HUES48 (cell line): ENCODE measurements at regions not wholly inside any gene's neighbourhood (a gene's known extent, or its start where the extent isn't known, plus 50 kb on each side); places are given as distances from the start of the nearest gene placed in this dataset.

ENCODE experiments used
- H3K27ac ChIP-seq: one replicate; pipeline ENCODE4 v1.7.0; 2013; ENCODE audit warnings: low read depth, low read length, inconsistent platforms
- H3K27me3 ChIP-seq: 2 replicates; pipeline ENCODE4 v1.6.1; 2013; ENCODE audit warnings: mild to moderate bottlenecking, low read length; ENCODE audit not compliant: control insufficient read depth, insufficient read depth
- H3K36me3 ChIP-seq: 2 replicates; pipeline ENCODE4 v1.6.1; 2013; ENCODE audit warnings: low read length; ENCODE audit not compliant: control insufficient read depth, insufficient read depth
- H3K4me1 ChIP-seq: 2 replicates; pipeline ENCODE4 v1.6.1; 2013; ENCODE audit warnings: mild to moderate bottlenecking, low read length; ENCODE audit not compliant: control insufficient read depth, insufficient read depth
- H3K4me3 ChIP-seq: 2 replicates; pipeline ENCODE4 v1.5.1; 2013; ENCODE audit warnings: mild to moderate bottlenecking, low read depth, low read length
- H3K9ac ChIP-seq: 2 replicates; pipeline ENCODE4 v1.6.1; 2013; ENCODE audit warnings: mild to moderate bottlenecking, low read depth, low read length, moderate library complexity
- H3K9me3 ChIP-seq: 2 replicates; pipeline ENCODE4 v1.6.1; 2013; ENCODE audit warnings: low read length; ENCODE audit not compliant: control insufficient read depth, insufficient read depth

GRCh38 chr18:34115409-34116081 is 109.2 kb downstream of the NOL4 start:
- H3K36me3 ChIP-seq = no peaks in the 10 kb centered on the region
- H3K9ac ChIP-seq = no peak overlapping the region
- peaks cover 21% of the 10 kb centered on the region for H3K27me3 ChIP-seq
- no peak overlapping the region for H3K27ac ChIP-seq
- no peaks in the 10 kb centered on the region for H3K9me3 ChIP-seq
- H3K4me1 ChIP-seq = peaks cover 10% of the 10 kb centered on the region
- H3K4me3 ChIP-seq = no peak overlapping the region

- no peak overlapping the region for H3K27ac ChIP-seq
Observed at GRCh38 chr18:34114996-34115395, 109.7 kb downstream of the NOL4 start.

GRCh38 chr18:34108206-34108605 is 116.5 kb downstream of the NOL4 start:
- no peak overlapping the region for H3K27ac ChIP-seq
- no peaks in the 10 kb centered on the region; the same call in 1 of the 2 replicates for H3K9me3 ChIP-seq
- no peak overlapping the region for H3K4me3 ChIP-seq
- H3K27me3 ChIP-seq = no peaks in the 10 kb centered on the region
- no peaks in the 10 kb centered on the region for H3K4me1 ChIP-seq
- H3K9ac ChIP-seq = no peak overlapping the region
- H3K36me3 ChIP-seq = no peaks in the 10 kb centered on the region

More at GRCh38 chr18:34114996-34115395, 109.7 kb downstream of the NOL4 start:
- Histone ChIP-seq H3K36me3 (no peaks in the 10 kb centered on the region), H3K4me1 (peaks cover 10% of the 10 kb centered on the region), H3K27me3 (peaks cover 21% of the 10 kb centered on the region), H3K4me3 (no peak overlapping the region), H3K9me3 (no peaks in the 10 kb centered on the region), H3K9ac (no peak overlapping the region)

- Histone ChIP-seq H3K36me3 (no peaks in the 10 kb centered on the region), H3K9ac (no peak overlapping the region), H3K9me3 (no peaks in the 10 kb centered on the region), H3K4me3 (no peak overlapping the region), H3K27me3 (no peaks in the 10 kb centered on the region), H3K27ac (no peak overlapping the region), H3K4me1 (no peaks in the 10 kb centered on the region)
Observed at GRCh38 chr18:34098109-34098508, 126.6 kb downstream of the NOL4 start.

- Histone ChIP-seq H3K27me3 (no peaks in the 10 kb centered on the region), H3K27ac (no peak overlapping the region), H3K9ac (no peak overlapping the region), H3K36me3 (no peaks in the 10 kb centered on the region), H3K9me3 (no peaks in the 10 kb centered on the region), H3K4me3 (no peak overlapping the region), H3K4me1 (no peaks in the 10 kb centered on the region)
Observed at GRCh38 chr18:34097312-34097711, 127.4 kb downstream of the NOL4 start.

- no peaks in the 10 kb centered on the region for H3K36me3 ChIP-seq
- H3K27ac ChIP-seq = no peak overlapping the region
- no peak overlapping the region for H3K4me3 ChIP-seq
- no peak overlapping the region for H3K9ac ChIP-seq
- H3K9me3 ChIP-seq = no peaks in the 10 kb centered on the region
- H3K27me3 ChIP-seq = no peaks in the 10 kb centered on the region
- H3K4me1 ChIP-seq = no peaks in the 10 kb centered on the region
Observed at GRCh38 chr18:34094148-34094547, 130.6 kb downstream of the NOL4 start.

GRCh38 chr18:34092796-34093195 is 131.9 kb downstream of the NOL4 start:
- Histone ChIP-seq H3K27me3 (no peaks in the 10 kb centered on the region), H3K4me1 (no peaks in the 10 kb centered on the region), H3K36me3 (no peaks in the 10 kb centered on the region), H3K9me3 (no peaks in the 10 kb centered on the region), H3K4me3 (no peak overlapping the region), H3K9ac (no peak overlapping the region), H3K27ac (no peak overlapping the region)

GRCh38 chr18:34086370-34086769 is 138.3 kb downstream of the NOL4 start:
- H3K36me3 ChIP-seq = no peaks in the 10 kb centered on the region
- no peak overlapping the region for H3K4me3 ChIP-seq
- no peak overlapping the region for H3K9ac ChIP-seq
- H3K9me3 ChIP-seq = no peaks in the 10 kb centered on the region
- no peaks in the 10 kb centered on the region for H3K4me1 ChIP-seq
- no peak overlapping the region for H3K27ac ChIP-seq
- no peaks in the 10 kb centered on the region for H3K27me3 ChIP-seq

GRCh38 chr18:34085140-34085739 is 139.5 kb downstream of the NOL4 start:
- Histone ChIP-seq H3K9me3 (no peaks in the 10 kb centered on the region), H3K36me3 (no peaks in the 10 kb centered on the region), H3K4me1 (no peaks in the 10 kb centered on the region), H3K9ac (no peak overlapping the region), H3K27ac (no peak overlapping the region), H3K4me3 (no peak overlapping the region), H3K27me3 (no peaks in the 10 kb centered on the region)

- Histone ChIP-seq H3K4me1 (no peaks in the 10 kb centered on the region), H3K27ac (no peak overlapping the region), H3K27me3 (no peaks in the 10 kb centered on the region), H3K9ac (no peak overlapping the region), H3K4me3 (no peak overlapping the region), H3K9me3 (no peaks in the 10 kb centered on the region), H3K36me3 (no peaks in the 10 kb centered on the region)
Observed at GRCh38 chr18:34084635-34085034, 140.1 kb downstream of the NOL4 start.

GRCh38 chr18:34083910-34084535 is 140.7 kb downstream of the NOL4 start:
- H3K4me3 ChIP-seq = no peak overlapping the region
- H3K9me3 ChIP-seq = no peaks in the 10 kb centered on the region
- no peaks in the 10 kb centered on the region for H3K36me3 ChIP-seq
- no peak overlapping the region for H3K27ac ChIP-seq
- no peaks in the 10 kb centered on the region for H3K4me1 ChIP-seq
- H3K9ac ChIP-seq = no peak overlapping the region
- H3K27me3 ChIP-seq = no peaks in the 10 kb centered on the region
